ENCODE measurements at regions not wholly inside any gene's neighbourhood (a gene's known extent, or its start where the extent isn't known, plus 50 kb on each side); places are given as distances from the start of the nearest gene placed in this dataset.

DNA sequence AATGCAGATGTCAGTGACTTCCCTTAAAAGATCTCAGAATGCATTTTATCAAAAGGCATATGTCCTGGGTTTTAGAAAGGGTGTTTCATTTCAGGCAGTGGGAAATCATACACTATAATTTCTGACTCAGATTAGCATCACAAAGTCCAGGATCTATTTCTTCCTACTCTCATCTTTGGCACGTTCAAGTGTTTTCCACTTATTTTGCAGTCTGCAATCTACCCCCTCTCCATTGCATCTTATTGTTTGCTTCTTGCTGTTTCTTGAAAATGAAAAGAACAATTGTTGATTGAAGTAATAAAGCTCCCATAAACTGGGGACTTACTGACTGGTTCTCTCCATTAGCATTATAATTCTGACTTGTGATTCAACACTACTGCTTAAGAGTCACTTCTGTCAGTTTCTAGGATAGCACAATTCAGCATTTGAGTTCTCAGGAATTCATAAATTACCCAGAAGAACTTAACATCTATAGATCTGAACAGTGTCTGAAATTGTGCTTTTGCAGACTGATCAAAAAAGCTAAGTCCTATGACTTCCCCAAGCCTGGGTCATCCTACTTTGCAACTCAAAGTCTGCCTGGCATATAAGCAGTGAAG lies 332.9 kb downstream of the RASEF start:
- H3K27me3 ChIP-seq (ENCODE audit: low read depth): no peaks in the 10 kb centered on the region
- TF ChIP-seq, protein P1, sequence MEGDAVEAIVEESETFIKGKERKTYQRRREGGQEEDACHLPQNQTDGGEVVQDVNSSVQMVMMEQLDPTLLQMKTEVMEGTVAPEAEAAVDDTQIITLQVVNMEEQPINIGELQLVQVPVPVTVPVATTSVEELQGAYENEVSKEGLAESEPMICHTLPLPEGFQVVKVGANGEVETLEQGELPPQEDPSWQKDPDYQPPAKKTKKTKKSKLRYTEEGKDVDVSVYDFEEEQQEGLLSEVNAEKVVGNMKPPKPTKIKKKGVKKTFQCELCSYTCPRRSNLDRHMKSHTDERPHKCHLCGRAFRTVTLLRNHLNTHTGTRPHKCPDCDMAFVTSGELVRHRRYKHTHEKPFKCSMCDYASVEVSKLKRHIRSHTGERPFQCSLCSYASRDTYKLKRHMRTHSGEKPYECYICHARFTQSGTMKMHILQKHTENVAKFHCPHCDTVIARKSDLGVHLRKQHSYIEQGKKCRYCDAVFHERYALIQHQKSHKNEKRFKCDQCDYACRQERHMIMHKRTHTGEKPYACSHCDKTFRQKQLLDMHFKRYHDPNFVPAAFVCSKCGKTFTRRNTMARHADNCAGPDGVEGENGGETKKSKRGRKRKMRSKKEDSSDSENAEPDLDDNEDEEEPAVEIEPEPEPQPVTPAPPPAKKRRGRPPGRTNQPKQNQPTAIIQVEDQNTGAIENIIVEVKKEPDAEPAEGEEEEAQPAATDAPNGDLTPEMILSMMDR (IDR thresholded peaks at IDR 0.05): no peak
- no peak overlapping the region for H3K4me3 ChIP-seq
- H3K4me1 ChIP-seq: no peaks in the 10 kb centered on the region
- intact Hi-C loops (cut with DNase I): no loop called here
- no peak for ATAC-seq
- H3K9me3 ChIP-seq: no peaks in the 10 kb centered on the region
- H3K27ac ChIP-seq: no peak overlapping the region
- H3K36me3 ChIP-seq: no peaks in the 10 kb centered on the region
- no peak for DNase-seq

DNA sequence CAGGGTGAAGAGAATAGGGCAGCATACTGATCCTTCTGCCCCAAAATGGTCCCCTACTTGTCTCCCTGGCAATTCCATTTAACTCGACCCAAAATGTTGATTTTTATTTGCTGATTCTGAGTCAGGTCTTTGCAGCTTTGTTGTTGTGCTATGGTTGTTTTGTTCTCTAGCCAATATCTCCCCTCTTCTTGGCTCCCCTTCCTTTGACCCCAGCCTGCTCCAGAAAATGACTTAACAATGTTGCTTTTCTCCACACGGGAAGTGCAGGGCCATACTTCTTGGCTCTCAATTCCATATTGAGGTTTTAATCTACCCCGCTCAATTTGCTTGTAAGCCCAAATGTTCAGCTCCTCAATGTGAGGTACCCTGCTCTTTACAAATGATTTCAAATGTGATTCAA lies 330.0 kb downstream of the RASEF start:
- Histone ChIP-seq H3K27ac (no peak overlapping the region), H3K4me3 (no peak overlapping the region), H3K36me3 (no peaks in the 10 kb centered on the region), H3K27me3 (ENCODE audit: low read depth) (no peaks in the 10 kb centered on the region), H3K4me1 (no peaks in the 10 kb centered on the region), H3K9me3 (no peaks in the 10 kb centered on the region)
- ATAC-seq (no peak), DNase-seq (no peak)
- intact Hi-C loops (cut with DNase I): no loop called here
- TF ChIP-seq, protein P1 (IDR thresholded peaks at IDR 0.05): no peak

DNA sequence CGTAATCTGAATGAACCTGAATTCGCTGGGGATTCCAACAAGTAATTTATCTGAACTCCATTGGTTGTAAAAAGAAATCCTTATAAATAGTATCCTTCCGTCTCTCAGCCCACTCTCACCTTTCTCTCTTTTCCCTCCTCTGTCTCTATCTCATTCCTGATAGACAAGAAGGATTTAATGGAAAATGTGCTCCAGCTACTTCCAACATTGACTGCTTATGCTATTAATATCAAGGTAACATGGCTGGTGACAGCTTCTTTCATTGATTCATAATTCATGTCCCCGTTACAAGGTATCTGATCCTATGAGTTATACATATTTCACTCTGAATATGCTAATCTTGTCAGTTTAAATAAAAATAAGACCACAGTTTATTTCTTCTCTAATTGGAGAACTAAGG lies 326.8 kb downstream of the RASEF start:
- Histone ChIP-seq H3K4me3 (no peak overlapping the region), H3K4me1 (no peaks in the 10 kb centered on the region), H3K27ac (no peak overlapping the region), H3K36me3 (no peaks in the 10 kb centered on the region), H3K9me3 (no peaks in the 10 kb centered on the region), H3K27me3 (ENCODE audit: low read depth) (no peaks in the 10 kb centered on the region)
- TF ChIP-seq, protein P1 (IDR thresholded peaks at IDR 0.05): no peak
- ATAC-seq (no peak), DNase-seq (no peak)
- intact Hi-C loops (cut with DNase I): no loop called here

DNA sequence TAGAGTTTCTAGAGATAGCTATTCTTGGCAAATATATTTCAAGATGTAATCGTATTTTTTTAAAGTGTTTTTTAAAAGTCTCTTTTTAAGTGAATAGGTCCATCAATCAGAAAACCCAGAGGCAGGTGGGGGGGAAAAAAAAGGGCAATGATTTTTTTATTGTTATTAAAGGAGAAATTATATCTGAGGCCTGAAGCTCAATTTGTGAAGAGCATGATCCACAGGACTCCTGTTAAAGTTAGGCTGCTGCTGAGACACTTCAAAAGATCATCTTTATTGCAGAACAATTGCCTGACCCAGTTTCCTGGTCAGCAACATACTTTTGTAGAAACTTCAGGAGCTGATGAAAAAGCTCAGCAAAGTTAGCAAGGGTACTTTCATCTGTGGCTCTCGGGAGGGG lies 326.2 kb downstream of the RASEF start:
- ATAC-seq (no peak), DNase-seq (no peak)
- Histone ChIP-seq H3K27me3 (ENCODE audit: low read depth) (no peaks in the 10 kb centered on the region), H3K4me1 (no peaks in the 10 kb centered on the region), H3K9me3 (no peaks in the 10 kb centered on the region), H3K4me3 (no peak overlapping the region), H3K27ac (no peak overlapping the region), H3K36me3 (no peaks in the 10 kb centered on the region)
- intact Hi-C loops (cut with DNase I): no loop called here
- TF ChIP-seq, protein P1 (IDR thresholded peaks at IDR 0.05): no peak

DNA sequence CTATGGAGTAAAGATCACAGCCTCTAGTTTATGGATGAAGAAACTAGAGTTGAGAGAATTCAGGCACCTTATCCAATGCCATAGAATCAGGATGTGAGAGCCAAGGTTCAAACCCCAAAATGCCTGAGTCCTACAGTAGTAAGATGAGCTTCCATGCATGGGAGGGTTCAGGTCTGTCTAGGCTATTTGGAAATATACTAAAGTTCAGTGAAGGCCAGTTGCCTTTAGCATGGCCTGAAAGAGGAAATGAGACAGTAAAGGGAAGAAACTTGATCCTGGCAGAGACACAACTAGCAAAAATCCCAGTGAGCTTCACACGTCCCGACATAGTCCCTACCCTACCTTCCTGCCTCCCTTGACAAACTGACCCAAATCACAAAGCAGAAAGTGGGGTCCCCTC lies 317.0 kb downstream of the RASEF start:
- Histone ChIP-seq H3K4me3 (no peak overlapping the region), H3K27me3 (ENCODE audit: low read depth) (no peaks in the 10 kb centered on the region), H3K4me1 (no peaks in the 10 kb centered on the region), H3K9me3 (no peaks in the 10 kb centered on the region), H3K27ac (no peak overlapping the region), H3K36me3 (no peaks in the 10 kb centered on the region)
- no peak for ATAC-seq
- TF ChIP-seq, protein P1 (IDR thresholded peaks at IDR 0.05): no peak
- DNase-seq: no peak
- intact Hi-C loops (cut with DNase I): no loop called here

Data from lower lobe of right lung (tissue), 2 donors.